Transverse colon (tissue), 4 donors: ENCODE measurements at regions not wholly inside any gene's neighbourhood (a gene's known extent, or its start where the extent isn't known, plus 50 kb on each side); places are given as distances from the start of the nearest gene placed in this dataset.

Experiments used
- DNase-seq: peaks from one replicate; pipeline ENCODE4 v3.0.0-alpha.2; 2019
- H3K27ac ChIP-seq, 4 donors: fragments of 200-600 bp; sonication (generic); 2 replicates each; pipeline ENCODE4 v1.5.1; 2016 to 2018; ENCODE audit warnings: inconsistent platforms in 4 of 4
- H3K27me3 ChIP-seq: fragments of 200-600 bp; sonication (generic); 2 replicates; pipeline ENCODE4 v1.5.1; 2017; ENCODE audit warnings: inconsistent platforms
- H3K36me3 ChIP-seq, 4 donors: fragments of 200-600 bp; sonication (generic); 2 replicates each; pipeline ENCODE4 v1.5.1; 2017 to 2019; ENCODE audit warnings: inconsistent platforms in 4 of 4
- H3K4me1 ChIP-seq, 4 donors: fragments of 200-600 bp; sonication (generic); 2 replicates each; pipeline ENCODE4 v1.5.1; 2017 to 2020; ENCODE audit warnings: inconsistent platforms in 4 of 4
- H3K4me3 ChIP-seq, 4 donors: fragments of 200-600 bp; sonication (generic); 1 replicate in 1 of 4; 2 replicates in 3 of 4; pipeline versions ENCODE4 v1.5.1 to v1.6.1; 2017 to 2019; ENCODE audit warnings: inconsistent platforms in 4 of 4
- H3K9me3 ChIP-seq, 2 donors: fragments of 200-600 bp; sonication (generic); 2 replicates each; pipeline ENCODE4 v1.5.1; 2017 to 2019; ENCODE audit warnings: inconsistent platforms in 2 of 2
- CTCF ChIP-seq, 5 experiments: fragments of 200-600 bp in 3 of 5; fragments of 450-650 bp in 2 of 5; sonication (generic) in 3 of 5; IDR thresholded peaks; 1 replicate in 2 of 5; 2 replicates in 3 of 5; pipeline ENCODE4 v1.5.1; 2016 to 2017; ENCODE audit warnings: antibody characterized with exemption in 5 of 5, inconsistent platforms in 3 of 5, mild to moderate bottlenecking in 2 of 5, moderate library complexity in 1 of 5
- EP300 ChIP-seq: sonication (generic); formaldehyde crosslinking; IDR thresholded peaks from one replicate; pipeline ENCODE4 v1.6.1; 2017; ENCODE audit warnings: antibody characterized with exemption, low read depth
- POLR2A ChIP-seq: fragments of 450-650 bp; IDR thresholded peaks from one replicate; pipeline ENCODE4 v1.6.1; 2016; ENCODE audit warnings: antibody characterized with exemption, mild to moderate bottlenecking, moderate library complexity
- POLR2AphosphoS5 ChIP-seq, 3 donors: sonication (generic); formaldehyde crosslinking; IDR thresholded peaks; one replicate each; pipeline ENCODE4 v1.6.1; 2016; ENCODE audit warnings: antibody characterized with exemption in 3 of 3
- WGBS, 2 donors: methylation state at CpG; one replicate each; pipeline ENCODE4 v1.1.5; 2018; ENCODE audit warnings: low coverage in 1 of 2; 5-methylcytosine and 5-hydroxymethylcytosine counted together
- in situ Hi-C, 4 donors: fragments of 200-750 bp; cut with MboI; loops; one replicate each; pipeline versions ENCODE4 v1.15.0 to v1.15.1; 2017; ENCODE audit warnings: low sequenced_read_pairs in 3 of 4, low pct_ligation_motif_present in 1 of 4, low pct_unique_long_range_greater_than_20kb in 1 of 4
- intact Hi-C: fragments of 100-400 bp; cut with DNase I; formaldehyde crosslinking; loops from one replicate; pipeline ENCODE4 v1.15.1; 2023; ENCODE audit warnings: low total_unique reads

- DNase-seq: no peak
- no peak for TF ChIP-seq POLR2AphosphoS5 (IDR thresholded peaks at IDR 0.05)
- no peak for TF ChIP-seq CTCF (IDR thresholded peaks at IDR 0.05)
- no peak for TF ChIP-seq POLR2A
- no peak for TF ChIP-seq EP300
- in situ Hi-C loops (no loop called here), intact Hi-C loops (no loop called here)
- Histone ChIP-seq H3K27me3 (no peaks in the 10 kb centered on the region), H3K4me1 (no peaks in the 10 kb centered on the region), H3K9me3 (no peaks in the 10 kb centered on the region), H3K4me3 (no peak overlapping the region), H3K27ac (no peak overlapping the region), H3K36me3 (no peaks in the 10 kb centered on the region)
- 70 to 83% methylated on average over 1 of the region's 1 CpG for WGBS, 2 donors
Observed at GRCh38 chr4:154132406-154132805, 343.5 kb upstream of the SFRP2 start.

- in situ Hi-C loops: no loop called here
- Histone ChIP-seq H3K36me3 (no peaks in the 10 kb centered on the region), H3K4me3 (no peak overlapping the region), H3K27ac (no peak overlapping the region), H3K27me3 (no peaks in the 10 kb centered on the region), H3K4me1 (no peaks in the 10 kb centered on the region), H3K9me3 (no peaks in the 10 kb centered on the region)
- DNase-seq: no peak
- 70 to 91% methylated on average over 1 of the region's 1 CpG for WGBS, 2 donors
- intact Hi-C loops: no loop called here
- TF ChIP-seq CTCF (IDR thresholded peaks at IDR 0.05) (no peak), POLR2A (no peak), POLR2AphosphoS5 (IDR thresholded peaks at IDR 0.05) (no peak), EP300 (no peak)
Observed at GRCh38 chr4:154126276-154126675, 337.4 kb upstream of the SFRP2 start.

GRCh38 chr4:154125340-154125739, 336.5 kb upstream of the SFRP2 start:
- no peaks in the 10 kb centered on the region for H3K36me3 ChIP-seq
- intact Hi-C loops (no loop called here), in situ Hi-C loops (no loop called here)
- WGBS, 2 donors: 83 to 91% methylated on average over 3 of the region's 3 CpGs
- H3K4me1 ChIP-seq: no peaks in the 10 kb centered on the region
- TF ChIP-seq POLR2A (no peak), EP300 (no peak), CTCF (IDR thresholded peaks at IDR 0.05) (no peak), POLR2AphosphoS5 (IDR thresholded peaks at IDR 0.05) (no peak)
- H3K4me3 ChIP-seq: no peak overlapping the region
- no peaks in the 10 kb centered on the region for H3K27me3 ChIP-seq
- DNase-seq: no peak
- no peaks in the 10 kb centered on the region for H3K9me3 ChIP-seq
- no peak overlapping the region for H3K27ac ChIP-seq

GRCh38 chr4:154124539-154125255, 335.8 kb upstream of the SFRP2 start:
- in situ Hi-C loops: no loop called here
- no peaks in the 10 kb centered on the region for H3K36me3 ChIP-seq

More at GRCh38 chr4:154124539-154125255, 335.8 kb upstream of the SFRP2 start:
- no peak for DNase-seq
- 62 to 71% methylated on average over 2 to 4 of the region's 4 CpGs for WGBS, 2 donors
- Histone ChIP-seq H3K9me3 (no peaks in the 10 kb centered on the region), H3K4me1 (no peaks in the 10 kb centered on the region), H3K27me3 (no peaks in the 10 kb centered on the region), H3K27ac (no peak overlapping the region), H3K4me3 (no peak overlapping the region)
- intact Hi-C loops: no loop called here
- TF ChIP-seq CTCF (IDR thresholded peaks at IDR 0.05): no peak
- no peak for TF ChIP-seq POLR2AphosphoS5 (IDR thresholded peaks at IDR 0.05)
- no peak for TF ChIP-seq EP300
- no peak for TF ChIP-seq POLR2A
